A673 (cell line): ENCODE measurements at regions not wholly inside any gene's neighbourhood (a gene's known extent, or its start where the extent isn't known, plus 50 kb on each side); places are given as distances from the start of the nearest gene placed in this dataset.

Experiments used
- EZH2 ChIP-seq: fragments of 200-600 bp; sonication (generic); IDR thresholded peaks from 2 replicates; pipeline ENCODE4 v1.6.1; 2017; ENCODE audit warnings: borderline replicate concordance, low read depth, mild to moderate bottlenecking, mixed read lengths, antibody characterized with exemption, low read length; ENCODE audit not compliant: poor library complexity, severe bottlenecking
- TF ChIP-seq, protein P1 (sequence below): fragments of 300-800, 200-600 bp; sonication (generic); conservative IDR thresholded peaks from 2 replicates; pipeline ENCODE4 v1.5.1; 2017; ENCODE audit warnings: low read depth, mild to moderate bottlenecking, antibody characterized with exemption, low read length, moderate library complexity, mixed read lengths

DNA sequence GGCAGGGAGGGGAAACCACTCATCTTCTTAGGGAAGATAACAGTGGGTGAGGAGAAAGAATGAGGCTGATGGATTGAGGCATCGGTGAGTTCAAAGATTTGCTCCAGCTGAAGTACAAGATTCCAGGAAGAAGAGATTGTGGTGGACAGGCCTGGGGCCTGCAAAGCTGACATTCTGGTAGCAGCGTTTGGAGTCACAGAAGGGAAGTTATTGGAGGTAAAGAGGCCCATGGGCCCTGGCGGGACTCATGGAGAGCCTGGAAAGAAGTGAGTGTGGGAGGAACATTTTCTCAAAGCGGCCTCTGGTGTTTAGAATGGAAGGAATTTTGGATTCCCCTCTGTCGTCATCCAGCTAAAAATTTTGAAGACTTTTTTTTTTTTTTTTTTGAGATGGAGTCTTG is 160.0 kb upstream of the KLF6 start:
- TF ChIP-seq, protein P1, sequence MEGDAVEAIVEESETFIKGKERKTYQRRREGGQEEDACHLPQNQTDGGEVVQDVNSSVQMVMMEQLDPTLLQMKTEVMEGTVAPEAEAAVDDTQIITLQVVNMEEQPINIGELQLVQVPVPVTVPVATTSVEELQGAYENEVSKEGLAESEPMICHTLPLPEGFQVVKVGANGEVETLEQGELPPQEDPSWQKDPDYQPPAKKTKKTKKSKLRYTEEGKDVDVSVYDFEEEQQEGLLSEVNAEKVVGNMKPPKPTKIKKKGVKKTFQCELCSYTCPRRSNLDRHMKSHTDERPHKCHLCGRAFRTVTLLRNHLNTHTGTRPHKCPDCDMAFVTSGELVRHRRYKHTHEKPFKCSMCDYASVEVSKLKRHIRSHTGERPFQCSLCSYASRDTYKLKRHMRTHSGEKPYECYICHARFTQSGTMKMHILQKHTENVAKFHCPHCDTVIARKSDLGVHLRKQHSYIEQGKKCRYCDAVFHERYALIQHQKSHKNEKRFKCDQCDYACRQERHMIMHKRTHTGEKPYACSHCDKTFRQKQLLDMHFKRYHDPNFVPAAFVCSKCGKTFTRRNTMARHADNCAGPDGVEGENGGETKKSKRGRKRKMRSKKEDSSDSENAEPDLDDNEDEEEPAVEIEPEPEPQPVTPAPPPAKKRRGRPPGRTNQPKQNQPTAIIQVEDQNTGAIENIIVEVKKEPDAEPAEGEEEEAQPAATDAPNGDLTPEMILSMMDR, result no peak
- no peak for TF ChIP-seq EZH2
